IPS DF 6.9 (cell line): ENCODE measurements at regions not wholly inside any gene's neighbourhood (a gene's known extent, or its start where the extent isn't known, plus 50 kb on each side); places are given as distances from the start of the nearest gene placed in this dataset.
A peak's percentile ranks its signal among the peaks of the same experiment; 100 is the strongest.

ENCODE experiments used
- DNase-seq: peaks from one replicate; pipeline ENCODE4 v3.0.0-alpha.2; 2013; ENCODE audit warnings: low read depth, low spot score
- H3K27ac ChIP-seq: one replicate; pipeline ENCODE4 v1.5.1; 2013; ENCODE audit warnings: low read length, control low read depth
- H3K27me3 ChIP-seq: 2 replicates; pipeline ENCODE4 v1.6.1; 2013; ENCODE audit warnings: mild to moderate bottlenecking, low read length; ENCODE audit not compliant: control insufficient read depth, insufficient read depth
- H3K36me3 ChIP-seq: 2 replicates; pipeline ENCODE4 v1.6.1; 2013; ENCODE audit warnings: low read length; ENCODE audit not compliant: control insufficient read depth, insufficient read depth
- H3K4me1 ChIP-seq: 2 replicates; pipeline ENCODE4 v1.6.1; 2013; ENCODE audit warnings: low read length; ENCODE audit not compliant: control insufficient read depth, insufficient read depth
- H3K4me3 ChIP-seq: 2 replicates; pipeline ENCODE4 v1.5.1; 2013; ENCODE audit warnings: mild to moderate bottlenecking, low read length
- H3K9me3 ChIP-seq: 2 replicates; pipeline ENCODE4 v1.6.1; 2013; ENCODE audit warnings: low read length, inconsistent platforms; ENCODE audit not compliant: control insufficient read depth, insufficient read depth
- WGBS: extraction: QIAGEN DNeasy Blood & Tissue Kit; methylation state at CpG from one replicate; pipeline ENCODE4 v1.1.7; 2013; ENCODE audit warnings: mixed read lengths, missing lambda C conversion rate; ENCODE audit not compliant: insufficient read length, insufficient coverage; 5-methylcytosine and 5-hydroxymethylcytosine counted together

DNA sequence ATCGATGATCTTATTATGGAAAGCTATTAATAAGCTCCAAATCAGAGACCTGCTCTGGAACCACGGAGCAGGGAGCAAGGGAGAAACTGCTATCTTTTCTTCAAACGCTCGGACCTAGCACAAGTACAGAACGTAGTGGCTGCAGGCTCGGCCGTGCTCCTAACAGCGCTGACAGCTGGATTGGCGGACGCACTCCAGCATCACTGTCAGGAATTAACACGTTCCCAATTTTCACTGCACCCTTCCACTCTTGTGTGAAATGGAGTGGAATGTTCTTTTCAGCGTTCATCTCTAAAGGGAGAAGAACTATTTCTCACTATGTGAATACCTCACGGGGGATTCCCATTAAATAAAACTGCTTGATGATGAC is 106.9 kb downstream of the ZNF281 start:
- Histone ChIP-seq H3K9me3 (no peaks in the 10 kb centered on the region), H3K36me3 (no peaks in the 10 kb centered on the region), H3K27me3 (peaks cover 6% of the 10 kb centered on the region; the same call in 1 of the 2 replicates), H3K27ac (no peak overlapping the region), H3K4me1 (no peaks in the 10 kb centered on the region; the same call in 1 of the 2 replicates), H3K4me3 (peak overlapping the region; percentile 53; the same call in 1 of the 2 replicates)
- no CpG with 5 or more reads among the region's 13 CpGs for WGBS
- DNase-seq, result no peak

DNA sequence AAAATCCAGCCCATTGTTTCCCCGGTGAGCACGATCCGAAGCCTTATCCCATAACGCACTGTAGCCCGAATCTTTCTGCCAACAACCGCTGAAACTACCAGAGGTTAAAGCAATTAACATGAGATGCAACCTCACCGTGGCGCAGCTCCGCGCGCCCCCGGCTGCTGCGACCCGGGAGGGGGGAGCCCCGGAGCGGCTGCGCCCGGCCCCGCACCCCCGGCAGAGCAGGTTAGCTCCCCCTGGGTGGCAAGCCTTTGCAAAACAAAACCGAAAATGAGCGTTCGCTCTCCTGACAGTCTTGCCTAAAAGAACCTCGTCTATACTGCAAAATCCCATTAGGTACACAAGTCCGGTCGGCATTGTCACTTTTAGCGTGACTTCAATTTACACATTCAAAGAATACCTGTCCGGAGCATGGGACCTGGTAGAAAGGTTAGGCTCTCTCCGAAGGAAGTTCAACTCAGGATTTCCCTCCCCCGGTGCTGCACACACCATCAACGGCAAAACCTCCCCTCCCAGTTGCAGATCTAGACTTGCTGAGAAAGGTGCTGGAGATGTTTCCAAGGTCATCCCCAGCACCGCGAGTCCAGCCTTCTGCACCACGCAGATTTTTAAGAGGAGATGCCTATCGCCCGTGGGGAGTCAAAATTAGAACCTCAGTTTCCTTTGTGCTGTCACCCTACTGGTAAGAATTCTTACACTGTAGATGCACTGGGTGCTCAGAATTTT is 107.5 kb downstream of the ZNF281 start:
- no peaks in the 10 kb centered on the region for H3K9me3 ChIP-seq
- no peak overlapping the region for H3K27ac ChIP-seq
- no peaks in the 10 kb centered on the region for H3K36me3 ChIP-seq
- H3K27me3 ChIP-seq, result peaks cover 6% of the 10 kb centered on the region; the same call in 1 of the 2 replicates
- DNase-seq, result no peak
- no peaks in the 10 kb centered on the region; the same call in 1 of the 2 replicates for H3K4me1 ChIP-seq
- H3K4me3 ChIP-seq, result peak overlapping the region; percentile 53; the same call in 1 of the 2 replicates
- no CpG with 5 or more reads among the region's 36 CpGs for WGBS

DNA sequence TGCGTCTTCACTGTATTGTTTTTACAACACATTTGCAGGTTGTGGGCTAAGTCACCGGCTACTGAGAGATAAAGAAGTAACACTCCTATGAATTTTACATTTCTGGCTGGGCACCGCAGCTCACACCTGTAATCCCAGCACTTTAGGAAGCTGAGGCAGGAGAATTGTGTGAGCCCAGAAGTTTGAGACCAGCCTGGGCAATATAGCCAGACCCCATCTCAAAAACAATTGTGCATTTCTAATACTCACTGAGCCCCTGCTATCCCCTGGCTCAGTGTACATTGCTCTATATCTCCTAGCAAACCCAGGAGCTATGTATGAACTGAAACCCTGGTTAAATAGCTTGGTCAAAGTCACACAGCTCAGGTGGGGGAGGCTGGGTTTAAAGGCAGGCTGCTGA is 108.7 kb downstream of the ZNF281 start:
- peaks cover 6% of the 10 kb centered on the region; the same call in 1 of the 2 replicates for H3K27me3 ChIP-seq
- no peaks in the 10 kb centered on the region; the same call in 1 of the 2 replicates for H3K4me1 ChIP-seq
- no peak overlapping the region for H3K4me3 ChIP-seq
- WGBS, result no CpG with 5 or more reads among the region's 3 CpGs
- H3K9me3 ChIP-seq, result no peaks in the 10 kb centered on the region
- no peak for DNase-seq
- H3K36me3 ChIP-seq, result no peaks in the 10 kb centered on the region
- H3K27ac ChIP-seq, result no peak overlapping the region

DNA sequence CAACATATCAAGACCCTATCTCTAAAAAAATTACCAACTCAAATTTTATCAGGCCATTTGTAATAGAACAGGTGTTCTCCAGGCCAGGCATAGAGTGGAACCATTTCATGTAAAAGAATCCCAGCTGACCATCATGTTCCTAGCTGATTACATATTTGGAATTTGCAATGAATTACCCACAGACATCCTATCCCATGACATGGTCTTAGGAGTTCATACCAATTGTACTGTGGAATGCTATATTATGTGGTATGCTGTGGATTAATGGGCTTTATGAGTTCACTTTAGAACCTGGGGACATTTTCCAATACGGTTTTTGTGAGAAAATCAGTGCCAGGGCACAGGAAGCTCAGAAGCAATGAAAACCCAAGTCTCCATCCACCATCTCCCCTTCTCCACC is 110.3 kb downstream of the ZNF281 start:
- no CpG with 5 or more reads among the region's 1 CpG for WGBS

DNA sequence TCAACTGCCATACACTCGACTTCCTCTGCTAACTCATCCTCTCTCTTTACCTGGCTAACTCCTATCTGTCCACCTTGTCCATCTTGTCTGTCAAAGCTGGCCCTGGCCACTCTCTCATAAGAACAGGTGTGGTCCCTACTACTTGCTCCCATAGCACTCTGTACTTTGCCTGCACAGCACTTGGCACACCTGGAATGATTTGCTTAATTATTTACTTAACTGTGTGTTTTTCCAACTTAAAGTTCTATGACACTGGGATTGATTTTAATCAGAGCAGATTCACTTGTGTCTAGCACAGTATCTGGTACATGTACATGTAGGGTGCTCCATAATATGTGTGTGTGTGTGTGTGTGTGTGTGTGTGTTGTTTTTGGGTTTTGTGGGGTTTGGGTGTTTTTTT is 111.6 kb downstream of the ZNF281 start:
- WGBS, result no CpG with 5 or more reads among the region's 1 CpG
- Histone ChIP-seq H3K27ac (no peak overlapping the region), H3K27me3 (peaks cover 6% of the 10 kb centered on the region; the same call in 1 of the 2 replicates), H3K36me3 (no peaks in the 10 kb centered on the region), H3K4me3 (no peak overlapping the region), H3K4me1 (no peaks in the 10 kb centered on the region; the same call in 1 of the 2 replicates), H3K9me3 (no peaks in the 10 kb centered on the region)
- DNase-seq, result no peak

More for the DNA sequence above, 110.3 kb downstream of the ZNF281 start:
- Histone ChIP-seq H3K4me3 (no peak overlapping the region), H3K36me3 (no peaks in the 10 kb centered on the region), H3K27me3 (peaks cover 6% of the 10 kb centered on the region; the same call in 1 of the 2 replicates), H3K27ac (no peak overlapping the region), H3K4me1 (no peaks in the 10 kb centered on the region; the same call in 1 of the 2 replicates), H3K9me3 (no peaks in the 10 kb centered on the region)
- no peak for DNase-seq

DNA sequence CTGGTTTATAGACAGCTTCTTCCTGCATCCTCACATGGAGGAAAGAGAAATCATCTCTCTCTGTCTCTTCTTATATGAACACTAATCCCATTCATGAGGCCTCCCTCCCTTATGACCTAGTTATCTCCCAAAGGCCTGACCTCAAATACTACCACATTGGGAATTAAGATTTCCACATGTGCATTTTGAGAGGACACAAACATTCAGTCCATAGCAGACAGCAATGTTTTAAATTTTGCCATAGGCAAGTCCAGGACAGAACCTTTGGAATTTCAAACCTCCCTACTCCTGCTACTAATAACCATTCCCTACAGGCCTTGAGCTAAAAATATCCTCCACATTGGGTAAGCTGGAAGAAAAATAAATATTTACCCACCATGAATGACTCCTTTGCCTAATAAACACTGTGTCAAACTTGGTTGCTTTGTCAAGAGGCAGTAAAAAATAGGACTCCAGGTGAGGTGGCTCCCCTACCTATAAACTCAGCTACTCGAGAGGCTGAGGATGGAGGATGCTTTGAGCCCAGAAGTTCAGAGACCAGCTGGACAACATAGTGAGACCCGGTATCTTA is 113.7 kb downstream of the ZNF281 start:
- WGBS, result no CpG with 5 or more reads among the region's 2 CpGs
- Histone ChIP-seq H3K4me1 (no peaks in the 10 kb centered on the region), H3K9me3 (no peaks in the 10 kb centered on the region), H3K36me3 (no peaks in the 10 kb centered on the region), H3K27ac (no peak overlapping the region), H3K4me3 (no peak overlapping the region), H3K27me3 (no peaks in the 10 kb centered on the region)
- DNase-seq, result no peak

DNA sequence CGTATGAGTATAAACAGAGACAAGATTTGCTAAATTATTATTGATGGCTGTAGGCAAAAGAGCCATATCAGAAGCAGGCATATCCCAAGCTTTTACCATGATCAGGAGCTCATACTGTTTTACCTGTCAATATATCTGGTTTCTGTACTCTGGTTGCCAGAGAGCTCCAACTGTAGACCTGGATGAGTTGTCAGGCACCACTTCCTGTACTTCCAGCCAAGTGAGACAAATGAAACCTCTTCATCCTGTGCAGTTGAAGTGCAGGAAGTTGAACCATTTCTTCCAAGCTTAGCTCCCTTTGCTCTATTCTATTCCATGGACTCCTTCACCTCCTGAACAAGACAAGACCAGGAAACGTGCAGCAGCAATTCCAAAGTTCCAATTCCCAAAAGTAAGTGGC is 115.6 kb downstream of the ZNF281 start:
- Histone ChIP-seq H3K27me3 (no peaks in the 10 kb centered on the region), H3K4me1 (no peaks in the 10 kb centered on the region), H3K9me3 (no peaks in the 10 kb centered on the region), H3K4me3 (no peak overlapping the region), H3K36me3 (no peaks in the 10 kb centered on the region), H3K27ac (no peak overlapping the region)
- DNase-seq, result no peak
- no CpG with 5 or more reads among the region's 2 CpGs for WGBS

DNA sequence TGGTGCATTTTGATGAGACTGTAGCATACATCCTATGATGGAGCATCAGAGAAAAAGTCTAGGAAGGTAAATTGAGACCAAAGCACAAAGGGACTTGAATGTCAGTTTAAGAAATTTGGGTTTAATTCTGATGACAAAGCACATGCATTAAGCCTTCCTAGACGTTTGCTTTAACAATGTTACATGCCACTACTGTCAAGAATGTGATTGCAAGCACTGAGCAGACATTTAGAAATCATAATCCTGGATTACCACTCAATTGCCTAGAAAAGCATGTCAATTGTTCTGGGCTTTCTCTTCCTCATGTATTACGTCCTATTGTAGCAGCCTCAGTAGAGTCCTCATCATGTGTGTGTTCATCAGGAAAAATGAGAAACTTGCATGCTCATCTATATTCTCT is 117.1 kb downstream of the ZNF281 start:
- H3K4me1 ChIP-seq, result no peaks in the 10 kb centered on the region
- H3K9me3 ChIP-seq, result no peaks in the 10 kb centered on the region
- WGBS, result no CpG with 5 or more reads among the region's 2 CpGs
- no peak overlapping the region for H3K27ac ChIP-seq
- H3K4me3 ChIP-seq, result no peak overlapping the region
- no peak for DNase-seq
- H3K27me3 ChIP-seq, result peaks cover 2% of the 10 kb centered on the region; the same call in 1 of the 2 replicates
- H3K36me3 ChIP-seq, result no peaks in the 10 kb centered on the region

DNA sequence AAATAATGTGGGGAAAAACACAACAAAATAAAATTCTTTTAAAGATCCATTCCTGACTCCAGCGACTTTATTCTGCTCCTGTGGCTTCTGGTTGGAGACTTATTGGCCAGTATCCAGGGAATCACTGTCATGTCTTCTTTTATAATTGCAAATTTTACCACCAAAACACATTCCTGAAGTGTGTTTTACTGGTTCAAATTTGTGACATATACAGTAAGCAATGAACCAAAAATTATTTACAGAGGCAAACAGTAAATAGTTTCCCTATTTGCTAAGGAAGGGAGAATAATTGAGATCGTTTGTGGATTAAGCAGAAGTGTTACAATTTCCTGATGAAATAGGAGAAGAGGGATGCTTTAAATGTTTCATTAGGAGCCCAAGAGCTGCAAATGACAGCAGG is 118.7 kb downstream of the ZNF281 start:
- no peak for DNase-seq
- no peaks in the 10 kb centered on the region for H3K9me3 ChIP-seq
- H3K27me3 ChIP-seq, result peaks cover 2% of the 10 kb centered on the region; the same call in 1 of the 2 replicates
- no peak overlapping the region for H3K27ac ChIP-seq
- no peaks in the 10 kb centered on the region for H3K4me1 ChIP-seq
- no peak overlapping the region for H3K4me3 ChIP-seq
- WGBS, result no CpG with 5 or more reads among the region's 2 CpGs
- H3K36me3 ChIP-seq, result no peaks in the 10 kb centered on the region

DNA sequence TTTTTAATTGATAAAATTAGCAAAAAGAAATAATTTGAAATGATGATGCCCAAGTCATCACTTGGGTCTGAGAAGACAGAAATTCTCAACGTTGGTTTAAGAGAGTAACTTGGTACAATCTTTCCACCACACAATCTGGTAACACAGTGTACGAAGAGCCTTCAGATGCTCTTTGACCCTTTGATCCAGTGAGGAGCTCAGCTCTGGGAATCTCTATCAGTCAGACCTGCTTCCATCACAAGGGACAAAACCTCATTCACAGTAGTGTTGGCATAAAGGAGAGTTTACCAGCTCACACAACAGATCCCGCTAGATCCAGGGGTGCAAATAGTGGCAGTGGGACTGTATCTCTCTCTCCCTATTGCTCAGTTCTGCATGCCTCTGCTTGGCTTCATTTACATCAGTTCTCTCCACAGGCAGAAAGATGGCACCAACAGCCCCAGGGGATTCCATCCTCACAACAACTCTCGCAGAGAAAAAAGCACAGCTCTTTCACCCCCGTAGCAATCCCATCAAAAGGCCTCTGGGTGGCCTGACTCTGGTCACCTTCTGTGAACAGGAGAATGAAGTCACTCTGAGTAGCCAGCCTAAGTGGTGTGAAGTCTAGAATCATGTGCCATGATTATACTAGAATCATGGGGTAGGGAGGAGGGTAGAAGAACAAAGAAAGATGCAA is 119.7 kb downstream of the ZNF281 start:
- Histone ChIP-seq H3K9me3 (no peaks in the 10 kb centered on the region), H3K36me3 (no peaks in the 10 kb centered on the region), H3K4me3 (no peak overlapping the region), H3K27ac (no peak overlapping the region), H3K27me3 (peaks cover 2% of the 10 kb centered on the region; the same call in 1 of the 2 replicates), H3K4me1 (no peaks in the 10 kb centered on the region)
- DNase-seq, result no peak
- WGBS, result no CpG with 5 or more reads among the region's 5 CpGs
